ENCODE measurements at regions not wholly inside any gene's neighbourhood (a gene's known extent, or its start where the extent isn't known, plus 50 kb on each side); places are given as distances from the start of the nearest gene placed in this dataset.
"Not testable (repeated sequence)": the region's sequence is repeated elsewhere in the genome, so short reads cannot be mapped to it uniquely, and the experiment has no call there.

DNA sequence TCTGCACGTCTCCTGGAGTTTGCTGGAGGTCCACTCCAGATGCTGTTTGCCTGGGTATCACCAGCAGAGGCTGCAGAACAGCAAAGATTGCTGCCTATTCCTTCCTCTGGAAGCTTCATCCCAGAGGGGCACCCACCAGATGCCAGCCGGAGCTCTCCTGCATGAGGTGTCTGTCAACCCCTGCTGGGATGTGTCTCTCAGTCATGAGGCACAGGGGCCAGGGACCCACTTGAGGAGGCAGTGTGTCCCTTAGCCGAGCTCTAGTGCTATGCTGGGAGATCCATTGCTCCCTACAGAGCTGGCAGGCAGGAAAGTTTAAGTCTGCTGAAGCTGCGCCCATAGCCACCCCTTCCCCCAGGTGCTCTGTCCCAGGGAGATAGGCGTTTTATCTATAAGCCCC lies 178.3 kb upstream of the KCNH7 start:
- not testable (repeated sequence) for TF ChIP-seq POLR2A (IDR thresholded peaks at IDR 0.05)
- TF ChIP-seq, protein P1, sequence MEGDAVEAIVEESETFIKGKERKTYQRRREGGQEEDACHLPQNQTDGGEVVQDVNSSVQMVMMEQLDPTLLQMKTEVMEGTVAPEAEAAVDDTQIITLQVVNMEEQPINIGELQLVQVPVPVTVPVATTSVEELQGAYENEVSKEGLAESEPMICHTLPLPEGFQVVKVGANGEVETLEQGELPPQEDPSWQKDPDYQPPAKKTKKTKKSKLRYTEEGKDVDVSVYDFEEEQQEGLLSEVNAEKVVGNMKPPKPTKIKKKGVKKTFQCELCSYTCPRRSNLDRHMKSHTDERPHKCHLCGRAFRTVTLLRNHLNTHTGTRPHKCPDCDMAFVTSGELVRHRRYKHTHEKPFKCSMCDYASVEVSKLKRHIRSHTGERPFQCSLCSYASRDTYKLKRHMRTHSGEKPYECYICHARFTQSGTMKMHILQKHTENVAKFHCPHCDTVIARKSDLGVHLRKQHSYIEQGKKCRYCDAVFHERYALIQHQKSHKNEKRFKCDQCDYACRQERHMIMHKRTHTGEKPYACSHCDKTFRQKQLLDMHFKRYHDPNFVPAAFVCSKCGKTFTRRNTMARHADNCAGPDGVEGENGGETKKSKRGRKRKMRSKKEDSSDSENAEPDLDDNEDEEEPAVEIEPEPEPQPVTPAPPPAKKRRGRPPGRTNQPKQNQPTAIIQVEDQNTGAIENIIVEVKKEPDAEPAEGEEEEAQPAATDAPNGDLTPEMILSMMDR (IDR thresholded peaks at IDR 0.05) = not testable (repeated sequence)
